Right ventricle myocardium superior (tissue), 1 donor: ENCODE measurements at regions not wholly inside any gene's neighbourhood (a gene's known extent, or its start where the extent isn't known, plus 50 kb on each side); places are given as distances from the start of the nearest gene placed in this dataset.

Experiments
- ATAC-seq: fragments of 200-7000 bp; cut with Tn5 transposase; one replicate; pipeline ENCODE4 v1.9.1; 2020; ENCODE audit warnings: mild to moderate bottlenecking; ENCODE audit not compliant: poor library complexity
- DNase-seq: peaks from one replicate; pipeline ENCODE4 v3.0.0-alpha.2; 2020
- intact Hi-C: fragments of 100-400 bp; cut with DNase I; formaldehyde crosslinking; loops from one replicate; pipeline ENCODE4 v1.11.2; 2022
- donor health status: DM: no; HTN: yes; CAD: no; lungs with severe emphysema.

DNA sequence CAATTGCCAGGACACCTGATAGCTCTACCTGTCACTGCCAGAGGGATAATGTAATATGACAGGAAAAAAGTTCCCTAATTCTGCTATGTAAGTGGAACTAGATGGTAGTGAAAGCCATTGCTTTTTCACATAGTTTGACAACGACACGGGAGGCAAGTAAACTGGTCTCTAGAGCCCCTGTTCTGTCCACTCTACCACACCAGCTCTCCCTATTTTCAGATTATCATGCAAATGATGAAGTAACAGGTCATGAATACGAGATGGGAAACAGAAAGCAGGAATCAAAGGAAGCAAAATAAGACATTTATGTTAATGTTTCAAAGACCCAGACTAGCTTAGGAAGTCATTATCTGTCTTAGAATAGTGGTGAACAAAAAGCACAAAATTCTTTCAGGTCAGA is 56.2 kb downstream of the TAF11L14 start:
- DNase-seq (no peak), ATAC-seq (no peak)
- intact Hi-C loops = no loop called here

- no peak for ATAC-seq
- intact Hi-C loops = no loop called here
- DNase-seq = no peak
Observed at GRCh38 chr5:17691762-17692161, 57.5 kb downstream of the TAF11L14 start.

GRCh38 chr5:17694371-17694770 is 60.1 kb downstream of the TAF11L14 start:
- DNase-seq (no peak), ATAC-seq (no peak)
- intact Hi-C loops = no loop called here

GRCh38 chr5:17694914-17695313 is 60.7 kb downstream of the TAF11L14 start:
- ATAC-seq (no peak), DNase-seq (no peak)
- intact Hi-C loops = no loop called here

DNA sequence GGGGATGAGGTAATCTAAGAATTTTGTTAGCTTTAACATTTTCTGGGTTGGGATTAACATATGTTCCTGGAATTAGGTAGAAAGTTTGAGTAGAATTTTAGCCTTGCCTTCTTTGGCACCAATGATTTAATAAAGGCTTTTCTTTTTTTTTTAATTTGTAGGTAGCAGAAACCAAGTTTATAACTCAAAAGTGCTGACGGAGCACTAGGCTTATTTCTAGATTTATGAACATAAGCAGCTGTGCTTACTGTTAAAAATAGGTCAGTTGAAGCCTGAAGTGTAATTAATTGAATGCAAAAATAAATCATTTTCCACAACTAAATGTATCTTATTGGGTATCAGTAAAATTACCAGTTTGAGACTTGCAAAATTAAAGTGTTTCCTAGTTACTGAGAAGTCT is 62.4 kb downstream of the TAF11L14 start:
- no peak for ATAC-seq
- no peak for DNase-seq
- intact Hi-C loops = no loop called here

GRCh38 chr5:17697671-17698070 is 63.4 kb downstream of the TAF11L14 start:
- DNase-seq (no peak), ATAC-seq (no peak)
- intact Hi-C loops = no loop called here

- intact Hi-C loops = no loop called here
- DNase-seq (no peak), ATAC-seq (no peak)
Observed at GRCh38 chr5:17709011-17709710, 74.9 kb downstream of the TAF11L14 start.

- intact Hi-C loops = no loop called here
- ATAC-seq = no peak
- DNase-seq = no peak
Observed at GRCh38 chr5:17713301-17713700, 79.0 kb downstream of the TAF11L14 start.

DNA sequence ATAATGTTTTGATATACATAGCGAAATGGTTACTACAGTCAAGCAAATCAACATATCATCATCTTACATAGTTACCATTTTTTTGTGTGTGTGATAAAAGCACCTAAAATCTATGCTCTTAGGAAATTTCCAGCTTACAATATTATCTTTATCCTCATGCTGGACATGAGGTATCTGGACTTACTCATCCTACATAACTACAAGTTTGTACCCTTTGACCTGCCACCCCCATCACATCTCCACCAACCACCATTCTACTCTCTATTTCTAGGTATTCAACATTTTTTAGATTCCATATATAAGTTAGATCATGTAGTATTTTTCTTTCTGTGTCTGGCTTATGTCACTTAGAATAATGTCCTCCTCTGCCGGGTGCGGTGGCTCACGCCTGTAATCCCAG is 79.9 kb downstream of the TAF11L14 start:
- intact Hi-C loops = no loop called here
- no peak for DNase-seq
- ATAC-seq = no peak

DNA sequence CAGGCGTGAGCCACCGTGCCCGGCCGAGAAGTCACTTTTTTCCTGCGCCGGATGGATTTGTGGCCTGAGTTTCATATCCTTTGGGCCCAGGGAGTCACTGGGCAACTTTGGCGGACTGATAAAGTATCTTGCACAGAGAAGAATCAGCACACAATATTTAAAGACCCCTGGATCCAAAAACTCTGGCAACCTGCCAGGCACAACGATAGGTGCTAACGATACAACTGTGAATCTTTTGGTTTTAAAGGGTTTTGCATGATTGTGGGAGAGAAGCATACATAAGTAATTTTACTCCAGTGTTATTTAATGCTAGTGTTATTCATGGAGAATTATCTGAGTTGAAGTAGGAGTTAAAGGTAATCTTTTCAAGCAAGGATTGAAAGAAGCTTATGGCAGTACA is 85.3 kb downstream of the TAF11L14 start:
- DNase-seq = no peak
- ATAC-seq = no peak

DNA sequence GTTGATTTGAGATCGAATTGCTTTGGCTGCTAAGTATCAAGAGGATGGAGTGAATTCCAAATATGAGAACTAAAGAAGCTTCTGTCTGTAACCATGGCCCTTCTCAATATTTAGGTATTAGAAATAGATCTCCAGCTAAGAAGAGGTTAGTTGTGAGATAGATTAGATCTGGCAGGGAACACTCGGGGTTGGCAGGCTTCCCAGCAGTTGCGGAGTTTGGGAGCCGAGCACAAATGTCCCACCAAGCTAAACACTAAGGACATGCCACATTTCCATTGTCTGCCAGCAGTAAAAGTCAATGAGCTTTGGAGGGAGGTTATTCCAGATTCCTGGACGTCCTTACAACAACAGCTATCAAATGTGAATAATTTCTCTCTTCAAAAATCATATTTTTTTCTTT is 85.8 kb downstream of the TAF11L14 start:
- DNase-seq = no peak
- no peak for ATAC-seq
- intact Hi-C loops = no loop called here

More for the DNA sequence above, 85.3 kb downstream of the TAF11L14 start:
- intact Hi-C loops = no loop called here

GRCh38 chr5:17723876-17724275 is 89.6 kb downstream of the TAF11L14 start:
- ATAC-seq = no peak
- no peak for DNase-seq
- intact Hi-C loops = no loop called here

GRCh38 chr5:17727098-17727497 is 92.8 kb downstream of the TAF11L14 start:
- DNase-seq (no peak), ATAC-seq (no peak)
- intact Hi-C loops = no loop called here

- DNase-seq (no peak), ATAC-seq (no peak)
- intact Hi-C loops = no loop called here
Observed at GRCh38 chr5:17730421-17730820, 96.2 kb downstream of the TAF11L14 start.

DNA sequence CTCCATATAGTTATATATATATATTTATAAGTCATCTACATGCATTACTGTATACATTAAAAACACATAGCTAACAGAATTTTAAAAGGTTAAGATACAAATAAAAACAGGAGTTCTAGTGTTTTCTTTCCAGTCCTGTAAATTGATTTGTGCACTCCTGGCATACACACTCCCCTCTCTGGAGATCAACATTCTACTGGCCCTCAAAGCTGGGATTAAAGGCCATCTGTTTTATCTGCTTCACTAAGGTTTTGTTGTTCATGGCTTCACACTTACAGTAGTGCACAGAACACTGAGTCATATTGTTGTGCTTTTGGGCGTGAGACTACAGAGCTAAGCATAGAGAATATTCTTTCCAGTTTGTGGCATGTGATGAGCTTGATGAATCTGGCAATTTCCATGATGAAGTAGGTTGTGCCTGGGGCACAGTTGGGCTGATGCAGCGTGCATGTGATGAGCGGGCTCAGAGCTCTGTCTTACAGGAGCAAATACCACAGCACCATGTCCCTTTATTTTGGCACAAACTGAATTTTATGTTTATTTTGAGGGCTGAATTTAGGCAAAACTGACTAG is 98.2 kb downstream of the TAF11L14 start:
- intact Hi-C loops = no loop called here
- ATAC-seq = no peak
- no peak for DNase-seq

DNA sequence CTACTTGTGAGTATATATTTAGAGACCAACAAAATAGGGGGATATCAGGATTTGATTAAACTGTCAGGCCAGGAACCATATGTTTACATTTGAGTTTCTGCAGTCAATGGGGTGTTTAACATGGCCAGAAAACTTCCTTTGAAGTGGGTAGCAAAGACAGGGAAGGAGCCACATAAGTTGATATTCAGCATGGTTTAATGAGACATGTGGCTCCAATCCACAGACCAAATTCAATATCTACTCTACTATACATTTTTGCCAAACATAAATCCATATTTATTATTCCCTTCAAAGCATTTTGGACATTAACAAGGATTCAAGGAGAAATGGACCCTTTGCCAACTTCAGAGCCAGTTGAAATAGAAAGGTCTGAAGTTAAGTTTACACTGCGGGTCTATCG is 99.8 kb downstream of the TAF11L14 start:
- intact Hi-C loops = no loop called here
- DNase-seq (no peak), ATAC-seq (no peak)

GRCh38 chr5:17735761-17736160 is 101.5 kb downstream of the TAF11L14 start:
- DNase-seq (no peak), ATAC-seq (no peak)
- intact Hi-C loops = no loop called here

- intact Hi-C loops = no loop called here
- DNase-seq (no peak), ATAC-seq (no peak)
Observed at GRCh38 chr5:17737092-17737491, 102.8 kb downstream of the TAF11L14 start.

DNA sequence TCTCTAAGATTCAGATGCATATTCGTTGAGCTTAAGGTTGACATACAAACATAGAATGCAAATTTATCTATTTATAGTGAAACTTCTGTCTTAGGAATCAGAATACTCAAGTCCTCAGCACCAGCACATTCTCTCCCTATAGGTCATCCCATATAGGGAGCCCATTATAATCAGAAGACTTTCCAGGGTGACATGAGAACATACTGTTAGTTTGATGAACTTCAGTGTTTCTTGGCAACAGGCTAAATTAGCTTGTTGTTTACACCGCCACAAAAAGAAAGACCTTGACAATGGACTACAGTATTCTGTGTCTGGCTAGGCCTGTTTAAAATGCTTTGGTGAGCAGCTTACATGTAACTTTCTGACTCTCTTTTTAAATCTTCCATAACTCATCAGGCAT is 104.2 kb downstream of the TAF11L14 start:
- ATAC-seq = no peak
- DNase-seq = no peak
- intact Hi-C loops = no loop called here

GRCh38 chr5:17743580-17744435 is 109.5 kb downstream of the TAF11L14 start:
- intact Hi-C loops = no loop called here
- DNase-seq (no peak), ATAC-seq (no peak)
